Endothelial cell of umbilical vein (primary cell): ENCODE measurements at regions not wholly inside any gene's neighbourhood (a gene's known extent, or its start where the extent isn't known, plus 50 kb on each side); places are given as distances from the start of the nearest gene placed in this dataset.
A peak's percentile ranks its signal among the peaks of the same experiment; 100 is the strongest.

Source experiments
- BruUV-seq: library from RNA; stranded (reverse); fragments of 400-500 nt; replicated peaks from 2 replicates; lab custom pipeline; 2021; lab: Mats Ljungman, UMichigan
- CTCF ChIA-PET: fragments of 300-600, 350-600 bp; sonication (Branson Sonifier 250); formaldehyde crosslinking; loops from one replicate; lab custom pipeline; 2021; ENCODE audit warnings: antibody characterized with exemption, inconsistent platforms; lab: Charles Lee
- POLR2A ChIA-PET: fragments of 300-600, 350-600 bp; sonication (Branson Sonifier 250); formaldehyde crosslinking; loops from one replicate; lab custom pipeline; 2021; ENCODE audit warnings: antibody characterized with exemption, inconsistent platforms; lab: Charles Lee
- DNase-seq: peaks from one replicate; pipeline ENCODE4 v3.0.0-alpha.2; 2011; ENCODE audit warnings: low read depth, low spot score
- FAIRE-seq: peaks from 2 replicates; lab custom pipeline; 2011; peaks lifted over from hg19 to GRCh38; lab: Jason Lieb, UNC
- H2AFZ ChIP-seq: 2 replicates; pipeline ENCODE4 v1.6.0; 2012; ENCODE audit warnings: low read depth, low read length, control low read depth, inconsistent platforms
- H3K27ac ChIP-seq: 2 replicates; pipeline ENCODE4 v1.5.1; 2011; ENCODE audit warnings: low read depth, mild to moderate bottlenecking, control low read depth, low read length, moderate library complexity; ENCODE audit not compliant: insufficient read depth
- H3K27me3 ChIP-seq, 2 experiments: 2 replicates each; pipeline versions ENCODE4 v1.6.0 to v1.6.1; 2011; ENCODE audit warnings: low read length in 2 of 2, mixed read lengths in 1 of 2; ENCODE audit not compliant: control insufficient read depth in 2 of 2, insufficient read depth in 2 of 2
- H3K36me3 ChIP-seq, 2 experiments: 2 replicates in 1 of 2; 3 replicates in 1 of 2; pipeline ENCODE4 v1.5.1; 2011; ENCODE audit warnings: low read length in 2 of 2, mild to moderate bottlenecking in 1 of 2, moderate library complexity in 1 of 2; ENCODE audit not compliant: control insufficient read depth in 2 of 2, insufficient read depth in 2 of 2; ENCODE audit errors: extremely low read depth in 1 of 2
- H3K4me1 ChIP-seq: 3 replicates; pipeline ENCODE4 v1.5.1; 2011; ENCODE audit warnings: mild to moderate bottlenecking, low read length; ENCODE audit not compliant: control insufficient read depth, insufficient read depth; ENCODE audit errors: extremely low read depth
- H3K4me2 ChIP-seq: 2 replicates; pipeline ENCODE4 v1.6.1; 2011; ENCODE audit warnings: low read length, control low read depth, mixed read lengths; ENCODE audit not compliant: insufficient read depth
- H3K4me3 ChIP-seq, 3 experiments: fragments of 200-600 bp in 1 of 3; sonication (generic), shearing (Covaris generic) in 1 of 3; replicated peaks in 1 of 3; 2 replicates each; pipeline ENCODE4 v1.5.1; 2011 to 2016; ENCODE audit warnings: control low read depth in 3 of 3, low read length in 3 of 3, mild to moderate bottlenecking in 2 of 3, inconsistent platforms in 1 of 3, low read depth in 1 of 3, moderate library complexity in 1 of 3; ENCODE audit not compliant: insufficient read depth in 1 of 3
- H3K79me2 ChIP-seq: 2 replicates; pipeline ENCODE4 v1.6.0; 2012; ENCODE audit warnings: low read length, inconsistent platforms; ENCODE audit not compliant: control insufficient read depth, insufficient read depth
- H3K9ac ChIP-seq: replicated peaks from 2 replicates; pipeline ENCODE3; 2011; ENCODE audit warnings: low read length, control low read depth; ENCODE audit not compliant: insufficient read depth; ENCODE audit errors: extremely low read depth
- H3K9me1 ChIP-seq: replicated peaks from 3 replicates; pipeline ENCODE4 v1.6.0; 2011; ENCODE audit warnings: mild to moderate bottlenecking, low read length; ENCODE audit not compliant: control insufficient read depth, insufficient read depth; ENCODE audit errors: extremely low read depth
- H3K9me3 ChIP-seq: replicated peaks from 2 replicates; pipeline ENCODE4 v1.5.1; 2012; ENCODE audit warnings: low read length, inconsistent platforms; ENCODE audit not compliant: control insufficient read depth, insufficient read depth
- H4K20me1 ChIP-seq: replicated peaks from 2 replicates; pipeline ENCODE3; 2011; ENCODE audit warnings: mild to moderate bottlenecking, low read length; ENCODE audit not compliant: control insufficient read depth, insufficient read depth; ENCODE audit errors: extremely low read depth
- CTCF ChIP-seq, 2 donors: IDR thresholded peaks; 1 replicate in 1 of 2; 2 replicates in 1 of 2; pipeline ENCODE4 v1.5.1; 2011; ENCODE audit warnings: low read length in 2 of 2, mild to moderate bottlenecking in 2 of 2, moderate library complexity in 2 of 2, control low read depth in 1 of 2, inconsistent platforms in 1 of 2, low read depth in 1 of 2; ENCODE audit not compliant: insufficient read depth in 1 of 2; ENCODE audit errors: extremely low read depth in 1 of 2
- EZH2 ChIP-seq: IDR thresholded peaks from 2 replicates; pipeline ENCODE4 v1.6.1; 2012; ENCODE audit warnings: borderline replicate concordance, low read depth, mild to moderate bottlenecking, moderate library complexity, low read length, inconsistent platforms; ENCODE audit not compliant: severe bottlenecking
- FOS ChIP-seq: IDR thresholded peaks from 2 replicates; pipeline ENCODE4 v1.6.1; 2011; ENCODE audit warnings: mild to moderate bottlenecking, low read length, moderate library complexity, borderline replicate concordance; ENCODE audit not compliant: insufficient read depth
- GATA2 ChIP-seq: IDR thresholded peaks from 2 replicates; pipeline ENCODE4 v1.7.0; 2011; ENCODE audit warnings: low read depth, mild to moderate bottlenecking, moderate library complexity, mixed read lengths, low read length; ENCODE audit not compliant: insufficient read length, insufficient read depth
- JUN ChIP-seq: IDR thresholded peaks from 2 replicates; pipeline ENCODE4 v1.6.1; 2011; ENCODE audit warnings: borderline replicate concordance, low read depth; ENCODE audit not compliant: insufficient read length, insufficient read depth
- MAX ChIP-seq: IDR thresholded peaks from 2 replicates; pipeline ENCODE4 v1.6.1; 2011; ENCODE audit not compliant: insufficient read depth, insufficient read length
- MYC ChIP-seq: IDR thresholded peaks from one replicate; pipeline ENCODE4 v1.6.1; 2011; ENCODE audit warnings: mild to moderate bottlenecking, low read depth, low read length
- POLR2A ChIP-seq: IDR thresholded peaks from 2 replicates; pipeline ENCODE4 v1.6.1; 2012; ENCODE audit warnings: low read depth, mild to moderate bottlenecking, control low read depth, low read length
- POLR2AphosphoS5 ChIP-seq: IDR thresholded peaks from 2 replicates; pipeline ENCODE4 v1.6.1; 2012; ENCODE audit warnings: low read depth, mild to moderate bottlenecking, control low read depth, low read length, moderate library complexity; ENCODE audit not compliant: insufficient read depth
- dilution Hi-C: fragments of 300-500 bp; cut with MboI; formaldehyde crosslinking; loops from one replicate; pipeline ENCODE4 v1.15.0; 2019; ENCODE audit warnings: low sequenced_read_pairs; ENCODE audit not compliant: extremely low pct_ligation_motif_present
- intact Hi-C: fragments of 100-400 bp; cut with micrococcal nuclease; formaldehyde crosslinking; loops from one replicate; pipeline ENCODE4 v1.10.0; 2022

- intact Hi-C loops = loop anchor here (1.0 to 5.0 kb wide), 5 partner anchors 22 to 174 kb away; no protein-coding TSS in a partner anchor
- Histone ChIP-seq H3K4me1 (peaks cover 42% of the 10 kb centered on the region), H3K9ac (peak overlapping the region; percentile 91), H3K79me2 (no peaks in the 10 kb centered on the region), H3K4me2 (peak overlapping the region; percentile 87), H3K27ac (peak overlapping the region; percentile 100), H3K36me3 (no peaks in the 10 kb centered on the region), H3K9me1 (no peaks in the 10 kb centered on the region), H3K27me3 (no peaks in the 10 kb centered on the region), H3K9me3 (no peaks in the 10 kb centered on the region), H2AFZ (no peak overlapping the region), H4K20me1 (no peaks in the 10 kb centered on the region), H3K4me3 (peak overlapping the region in 1 of 3 experiments; percentile 23)
- no TSS peak for BruUV-seq
- CTCF ChIA-PET = interaction anchor here (1.0 to 2.6 kb wide), 6 partner anchors 13 to 153 kb away, joined by 3 to 8 read pairs (median 4); no protein-coding TSS in a partner anchor
- FAIRE-seq (peak; percentile 80), DNase-seq (peak; percentile 96)
- TF ChIP-seq FOS = peak; percentile 76
- TF ChIP-seq JUN = peak; percentile 82
- no peak for TF ChIP-seq MAX
- dilution Hi-C loops = no loop called here
- POLR2A ChIA-PET = no interaction called here
Observed at GRCh38 chr1:81702903-81703302, 97.8 kb upstream of the ADGRL2 start.

GRCh38 chr1:81702079-81702715 lies 98.5 kb upstream of the ADGRL2 start:
- H3K4me1 ChIP-seq = peaks cover 36% of the 10 kb centered on the region
- POLR2A ChIA-PET = no interaction called here
- intact Hi-C loops = loop anchor here (5.0 kb wide), 1 partner anchor 175 kb away; no protein-coding TSS in a partner anchor

More at GRCh38 chr1:81702079-81702715, 98.5 kb upstream of the ADGRL2 start:
- H3K79me2 ChIP-seq = no peaks in the 10 kb centered on the region
- H3K9me1 ChIP-seq = no peaks in the 10 kb centered on the region
- CTCF ChIA-PET = interaction anchor here (1.0 to 2.6 kb wide), 5 partner anchors 13 to 153 kb away, joined by 3 to 8 read pairs (median 4); no protein-coding TSS in a partner anchor
- no peaks in the 10 kb centered on the region for H3K27me3 ChIP-seq
- no peaks in the 10 kb centered on the region for H3K36me3 ChIP-seq
- TF ChIP-seq MYC (no peak), JUN (no peak), CTCF (IDR thresholded peaks at IDR 0.05; ENCODE audit: extremely low read depth in 1 of 2, insufficient read depth in 1 of 2, low read depth in 1 of 2, low read length in 2 of 2) (no peak), FOS (no peak), POLR2A (no peak), GATA2 (no peak), MAX (no peak), POLR2AphosphoS5 (no peak), EZH2 (no peak)
- FAIRE-seq = no peak
- H4K20me1 ChIP-seq = no peaks in the 10 kb centered on the region
- peak overlapping the region; percentile 100 for H3K27ac ChIP-seq
- TSS peak; percentile 71 for BruUV-seq
- peak overlapping the region; percentile 91 for H3K9ac ChIP-seq
- H3K4me2 ChIP-seq = no peak overlapping the region
- H3K9me3 ChIP-seq = no peaks in the 10 kb centered on the region
- dilution Hi-C loops = no loop called here
- DNase-seq = peak; percentile 20
- no peak overlapping the region for H3K4me3 ChIP-seq
- no peak overlapping the region for H2AFZ ChIP-seq
